ENCODE measurements at regions not wholly inside any gene's neighbourhood (a gene's known extent, or its start where the extent isn't known, plus 50 kb on each side); places are given as distances from the start of the nearest gene placed in this dataset.
"Not testable (repeated sequence)": the region's sequence is repeated elsewhere in the genome, so short reads cannot be mapped to it uniquely, and the experiment has no call there.

- CTCF ChIA-PET, result no interaction called here
- Mint-ChIP-seq H3K9me3 (no peaks in the 10 kb centered on the region), H3K36me3 (ENCODE audit: low read depth) (no peaks in the 10 kb centered on the region)
Observed at GRCh38 chrX:131649741-131650140, 105.9 kb downstream of the OR13H1 start.

GRCh38 chrX:131650637-131651410 is 107.0 kb downstream of the OR13H1 start:
- H3K4me1 ChIP-seq (ENCODE audit: insufficient read depth, low read length), result no peaks in the 10 kb centered on the region
- POLR2A ChIA-PET, result no interaction called here
- H3K27ac ChIP-seq (ENCODE audit: low read depth in 1 of 2, low read length in 2 of 2), result no peak overlapping the region
- H3K27me3 ChIP-seq (ENCODE audit: control insufficient read depth in 1 of 2, insufficient read depth in 2 of 2, low read length in 2 of 2), result no peaks in the 10 kb centered on the region
- CTCF ChIA-PET, result interaction anchor here (0.5 kb wide), 1 partner anchor 22 kb away, joined by 3 read pairs; no protein-coding TSS in a partner anchor
- ATAC-seq (ENCODE audit: poor library complexity), result no peak
- H3K4me3 ChIP-seq (ENCODE audit: low read length), result no peak overlapping the region
- H3K36me3 ChIP-seq (ENCODE audit: insufficient read depth, low read length), result no peaks in the 10 kb centered on the region
- no peak for DNase-seq
- no peaks in the 10 kb centered on the region for H3K9me3 Mint-ChIP-seq
- H3K27ac Mint-ChIP-seq, result no peak overlapping the region
- H3K9me3 ChIP-seq (ENCODE audit: control insufficient read depth in 1 of 2, insufficient read depth in 1 of 2, low read length in 2 of 2), result no peaks in the 10 kb centered on the region
- intact Hi-C loops (cut with DNase I, micrococcal nuclease), result no loop called here
- H3K4me3 Mint-ChIP-seq, result no peak overlapping the region
- no peak for TF ChIP-seq CTCF (IDR thresholded peaks at IDR 0.05)
- no peaks in the 10 kb centered on the region for H3K4me1 Mint-ChIP-seq (ENCODE audit: low read depth)
- no peaks in the 10 kb centered on the region for H3K36me3 Mint-ChIP-seq (ENCODE audit: low read depth)
- H3K27me3 Mint-ChIP-seq, result peaks cover 13% of the 10 kb centered on the region

More at GRCh38 chrX:131649741-131650140, 105.9 kb downstream of the OR13H1 start:
- Mint-ChIP-seq H3K27me3 (peaks cover 13% of the 10 kb centered on the region), H3K27ac (no peak overlapping the region), H3K4me1 (ENCODE audit: low read depth) (no peaks in the 10 kb centered on the region), H3K4me3 (no peak overlapping the region)
- H3K9me3 ChIP-seq (ENCODE audit: control insufficient read depth in 1 of 2, insufficient read depth in 1 of 2, low read length in 2 of 2), result no peaks in the 10 kb centered on the region
- no peaks in the 10 kb centered on the region for H3K27me3 ChIP-seq (ENCODE audit: control insufficient read depth in 1 of 2, insufficient read depth in 2 of 2, low read length in 2 of 2)
- no peak for DNase-seq
- intact Hi-C loops (cut with DNase I, micrococcal nuclease), result no loop called here
- no peak for ATAC-seq (ENCODE audit: poor library complexity)
- no peak overlapping the region for H3K4me3 ChIP-seq (ENCODE audit: low read length)
- no peak for TF ChIP-seq CTCF (IDR thresholded peaks at IDR 0.05)
- no peaks in the 10 kb centered on the region for H3K36me3 ChIP-seq (ENCODE audit: insufficient read depth, low read length)
- POLR2A ChIA-PET, result no interaction called here
- no peak overlapping the region for H3K27ac ChIP-seq (ENCODE audit: low read depth in 1 of 2, low read length in 2 of 2)
- H3K4me1 ChIP-seq (ENCODE audit: insufficient read depth, low read length), result no peaks in the 10 kb centered on the region

DNA sequence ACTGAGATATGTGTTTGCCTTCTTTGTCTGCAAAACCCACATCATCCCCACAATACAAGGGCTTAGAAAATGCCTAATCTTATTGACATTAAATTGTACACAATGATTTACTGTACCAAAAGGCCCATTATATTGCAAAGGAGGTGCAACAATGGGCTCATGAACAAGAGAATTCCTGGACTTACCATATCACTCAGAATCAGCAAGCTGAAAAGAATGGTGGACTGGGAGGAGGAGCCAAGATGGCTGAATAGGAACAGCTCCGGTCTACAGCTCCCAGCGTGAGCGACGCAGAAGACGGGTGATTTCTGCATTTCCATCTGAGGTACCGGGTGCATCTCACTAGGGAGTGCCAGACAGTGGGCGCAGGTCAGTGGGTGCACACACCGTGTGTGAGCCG is 119.9 kb downstream of the OR13H1 start:
- CTCF ChIA-PET; H3K36me3 ChIP-seq (ENCODE audit: insufficient read depth, low read length); ATAC-seq (ENCODE audit: poor library complexity); POLR2A ChIA-PET; H3K27me3 Mint-ChIP-seq; intact Hi-C loops (cut with DNase I, micrococcal nuclease); H3K27ac Mint-ChIP-seq; H3K4me3 Mint-ChIP-seq; H3K9me3 Mint-ChIP-seq; H3K9me3 ChIP-seq (ENCODE audit: control insufficient read depth in 1 of 2, insufficient read depth in 1 of 2, low read length in 2 of 2); H3K27me3 ChIP-seq (ENCODE audit: control insufficient read depth in 1 of 2, insufficient read depth in 2 of 2, low read length in 2 of 2); H3K4me1 Mint-ChIP-seq (ENCODE audit: low read depth); H3K36me3 Mint-ChIP-seq (ENCODE audit: low read depth); H3K4me1 ChIP-seq (ENCODE audit: insufficient read depth, low read length); H3K27ac ChIP-seq (ENCODE audit: low read depth in 1 of 2, low read length in 2 of 2); H3K4me3 ChIP-seq (ENCODE audit: low read length); DNase-seq: not testable (repeated sequence)

DNA sequence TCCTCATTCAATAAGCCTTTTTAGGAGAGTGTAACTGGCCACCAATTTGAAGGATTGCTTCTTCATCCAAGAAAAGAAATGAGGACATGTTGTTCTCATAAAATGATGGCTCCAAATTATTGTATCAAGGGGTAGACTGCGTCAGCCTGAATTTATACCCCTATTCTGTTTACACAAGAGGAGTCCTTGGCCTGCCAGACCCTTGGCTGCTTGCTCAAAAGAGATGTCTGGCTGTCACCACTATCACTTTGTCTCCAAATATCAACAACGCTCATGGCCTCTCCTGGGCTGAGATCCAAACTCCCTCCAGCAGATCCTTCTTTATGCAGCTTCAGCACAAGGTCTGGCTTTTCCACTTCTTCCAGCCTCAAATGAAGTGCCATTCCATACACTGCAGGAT is 127.9 kb downstream of the OR13H1 start:
- H3K36me3 ChIP-seq (ENCODE audit: insufficient read depth, low read length), result no peaks in the 10 kb centered on the region
- Mint-ChIP-seq H3K4me3 (no peak overlapping the region), H3K27me3 (no peaks in the 10 kb centered on the region), H3K36me3 (ENCODE audit: low read depth) (no peaks in the 10 kb centered on the region), H3K4me1 (ENCODE audit: low read depth) (no peaks in the 10 kb centered on the region), H3K27ac (no peak overlapping the region), H3K9me3 (no peaks in the 10 kb centered on the region)
- DNase-seq (no peak), ATAC-seq (ENCODE audit: poor library complexity) (no peak)
- TF ChIP-seq CTCF (IDR thresholded peaks at IDR 0.05), result no peak
- H3K4me1 ChIP-seq (ENCODE audit: insufficient read depth, low read length), result no peaks in the 10 kb centered on the region
- intact Hi-C loops (cut with DNase I, micrococcal nuclease), result no loop called here
- no peak overlapping the region for H3K4me3 ChIP-seq (ENCODE audit: low read length)
- H3K27ac ChIP-seq (ENCODE audit: low read depth in 1 of 2, low read length in 2 of 2), result no peak overlapping the region
- H3K27me3 ChIP-seq (ENCODE audit: control insufficient read depth in 1 of 2, insufficient read depth in 2 of 2, low read length in 2 of 2), result no peaks in the 10 kb centered on the region
- CTCF ChIA-PET, result no interaction called here
- H3K9me3 ChIP-seq (ENCODE audit: control insufficient read depth in 1 of 2, insufficient read depth in 1 of 2, low read length in 2 of 2), result no peaks in the 10 kb centered on the region
- POLR2A ChIA-PET, result no interaction called here

All from CD4-positive, alpha-beta T cell (primary cell).